22Rv1 (cell line): ENCODE measurements at regions not wholly inside any gene's neighbourhood (a gene's known extent, or its start where the extent isn't known, plus 50 kb on each side); places are given as distances from the start of the nearest gene placed in this dataset.

Experiments used
- ZFX ChIP-seq: fragments of 450-650 bp; IDR thresholded peaks from 2 replicates; pipeline ENCODE4 v1.6.1; 2017; ENCODE audit warnings: antibody characterized with exemption, borderline replicate concordance
- TF ChIP-seq, protein P1 (sequence below): fragments of 450-650 bp; IDR thresholded peaks from 2 replicates; pipeline ENCODE4 v1.5.1; 2017; ENCODE audit warnings: mild to moderate bottlenecking

DNA sequence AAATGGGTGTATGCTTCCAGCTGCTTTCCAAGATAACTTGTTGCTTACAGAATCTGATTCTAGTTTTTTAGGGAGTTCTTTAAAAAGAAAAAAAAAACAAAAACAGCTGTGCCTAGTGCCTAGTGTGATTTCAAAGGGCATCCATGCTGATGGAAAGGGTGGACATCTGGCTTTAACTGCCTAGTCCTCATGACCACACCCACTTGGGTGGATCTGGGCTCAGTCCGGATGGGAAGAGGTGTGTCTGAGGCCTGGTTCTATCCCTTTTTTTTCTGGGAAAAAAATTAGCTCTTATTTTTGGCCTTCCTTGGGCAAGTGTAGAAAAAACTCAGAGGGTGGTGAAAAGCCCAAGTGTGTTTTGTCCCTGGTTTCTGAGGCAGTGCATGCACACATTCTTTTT is 132.3 kb upstream of the CDH11 start:
- TF ChIP-seq, protein P1, sequence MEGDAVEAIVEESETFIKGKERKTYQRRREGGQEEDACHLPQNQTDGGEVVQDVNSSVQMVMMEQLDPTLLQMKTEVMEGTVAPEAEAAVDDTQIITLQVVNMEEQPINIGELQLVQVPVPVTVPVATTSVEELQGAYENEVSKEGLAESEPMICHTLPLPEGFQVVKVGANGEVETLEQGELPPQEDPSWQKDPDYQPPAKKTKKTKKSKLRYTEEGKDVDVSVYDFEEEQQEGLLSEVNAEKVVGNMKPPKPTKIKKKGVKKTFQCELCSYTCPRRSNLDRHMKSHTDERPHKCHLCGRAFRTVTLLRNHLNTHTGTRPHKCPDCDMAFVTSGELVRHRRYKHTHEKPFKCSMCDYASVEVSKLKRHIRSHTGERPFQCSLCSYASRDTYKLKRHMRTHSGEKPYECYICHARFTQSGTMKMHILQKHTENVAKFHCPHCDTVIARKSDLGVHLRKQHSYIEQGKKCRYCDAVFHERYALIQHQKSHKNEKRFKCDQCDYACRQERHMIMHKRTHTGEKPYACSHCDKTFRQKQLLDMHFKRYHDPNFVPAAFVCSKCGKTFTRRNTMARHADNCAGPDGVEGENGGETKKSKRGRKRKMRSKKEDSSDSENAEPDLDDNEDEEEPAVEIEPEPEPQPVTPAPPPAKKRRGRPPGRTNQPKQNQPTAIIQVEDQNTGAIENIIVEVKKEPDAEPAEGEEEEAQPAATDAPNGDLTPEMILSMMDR, result no peak
- no peak for TF ChIP-seq ZFX
